Kasumi-1 (cell line): ENCODE measurements at regions not wholly inside any gene's neighbourhood (a gene's known extent, or its start where the extent isn't known, plus 50 kb on each side); places are given as distances from the start of the nearest gene placed in this dataset.

Source experiments
- DNase-seq, 2 experiments: peaks; one replicate each; lab custom pipeline; 2025; lab: John Stamatoyannopoulos, UW

DNA sequence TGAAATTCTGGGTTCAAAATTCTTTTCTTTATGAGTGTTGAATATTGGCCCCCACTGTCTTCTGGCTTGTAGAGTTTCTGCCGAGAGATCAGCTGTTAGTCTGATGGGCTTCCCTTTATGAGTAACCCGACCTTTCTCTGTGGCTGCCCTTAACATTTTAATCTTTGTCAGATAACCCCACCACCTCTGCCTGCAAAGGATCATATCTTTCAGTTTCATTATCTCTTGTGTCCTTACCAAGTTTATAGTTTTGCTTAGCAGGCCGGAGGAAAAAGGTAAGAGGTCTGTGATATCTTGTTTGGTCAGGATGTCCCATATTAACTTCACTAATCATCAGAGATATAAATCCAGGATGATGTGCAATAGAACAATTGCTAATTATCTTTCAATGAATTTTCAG, 970.2 kb upstream of the TYRP1 start:
- DNase-seq: no peak

GRCh38 chr9:11726659-11727058, 966.5 kb upstream of the TYRP1 start:
- DNase-seq: peak in 1 of 2 experiments; percentile 2

DNA sequence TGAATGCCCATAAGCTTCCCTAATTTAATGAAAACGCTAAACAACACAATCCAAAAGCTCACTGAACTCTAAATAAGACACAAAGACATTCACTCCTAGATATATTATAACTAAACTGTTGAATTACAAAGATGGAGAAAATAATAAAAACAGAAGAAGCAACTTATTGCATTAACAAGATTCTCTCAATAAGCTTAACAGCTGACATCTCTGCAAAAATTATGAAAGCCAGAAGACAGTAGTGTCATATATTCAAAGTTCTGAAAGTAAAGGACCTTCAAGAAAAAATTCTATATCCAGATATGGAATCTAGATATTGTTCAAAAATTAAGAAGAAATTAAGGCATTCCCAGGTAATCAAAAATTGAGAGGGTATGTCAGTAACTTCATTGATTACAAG, 957.8 kb upstream of the TYRP1 start:
- no peak for DNase-seq

- DNase-seq: no peak
Measured at GRCh38 chr9:11742471-11742870, 950.7 kb upstream of the TYRP1 start.

DNA sequence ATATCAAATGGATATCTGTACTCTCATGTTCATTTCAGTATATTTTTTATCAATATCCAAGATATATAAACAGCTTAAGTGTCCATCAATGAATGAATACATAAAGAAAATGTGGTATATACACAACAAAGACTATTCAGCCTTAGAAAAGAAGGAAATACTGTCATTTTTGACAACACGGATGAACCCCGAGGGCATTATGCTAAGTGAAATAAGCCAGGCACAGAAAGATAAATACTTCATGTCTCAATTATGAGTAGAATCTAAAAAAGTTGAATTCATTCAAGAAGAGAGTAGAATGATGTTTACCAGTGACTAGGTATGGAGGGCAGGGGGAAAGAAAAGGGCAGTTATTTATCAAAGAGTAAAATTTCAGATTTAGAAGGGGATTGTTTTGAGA, 949.8 kb upstream of the TYRP1 start:
- no peak for DNase-seq

- no peak for DNase-seq
Measured at GRCh38 chr9:11749396-11749795, 943.8 kb upstream of the TYRP1 start.

GRCh38 chr9:11755951-11756350, 937.2 kb upstream of the TYRP1 start:
- DNase-seq: no peak

- DNase-seq: no peak
Measured at GRCh38 chr9:11757408-11757807, 935.8 kb upstream of the TYRP1 start.

DNA sequence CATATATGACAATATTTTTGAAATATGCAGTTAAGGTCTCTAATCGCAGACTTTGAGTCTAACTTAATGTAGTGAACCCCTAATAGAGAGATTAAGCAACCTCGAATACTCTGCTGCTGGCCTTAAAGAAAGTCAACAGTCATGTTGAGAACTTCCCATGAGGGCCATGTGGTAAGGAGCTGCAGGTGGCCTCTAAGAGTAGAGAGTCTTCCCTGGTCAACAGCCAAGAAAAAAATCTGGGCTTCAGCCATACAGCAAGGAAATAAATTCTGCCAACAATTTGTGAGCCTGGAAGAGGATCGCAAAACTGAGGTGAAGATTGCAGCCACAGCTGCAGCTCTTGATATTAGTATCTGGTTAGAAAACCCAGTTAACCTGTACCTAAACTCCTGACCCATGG, 935.2 kb upstream of the TYRP1 start:
- DNase-seq: no peak

DNA sequence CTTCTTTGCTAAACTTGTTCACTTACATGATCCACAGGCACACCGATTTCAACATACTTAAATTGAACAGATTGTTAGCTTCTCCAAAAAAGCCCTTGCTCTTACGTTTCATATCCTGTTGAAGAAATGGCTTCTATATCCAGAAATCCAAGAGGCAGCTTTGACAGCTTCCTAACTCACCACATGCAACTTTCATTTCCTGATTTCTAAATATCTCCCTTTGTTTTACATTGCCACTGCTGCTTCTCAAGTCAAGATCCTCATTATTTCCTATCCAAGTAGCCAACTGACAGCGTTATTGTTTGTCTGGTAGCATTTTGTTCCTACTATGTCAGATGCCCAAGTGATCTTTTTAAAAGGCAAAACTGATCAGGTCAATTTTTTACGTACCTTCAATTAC, 913.2 kb upstream of the TYRP1 start:
- peak; percentile 4 to 11 for DNase-seq

- no peak for DNase-seq
Measured at GRCh38 chr9:11792870-11793269, 900.3 kb upstream of the TYRP1 start.

GRCh38 chr9:11794984-11795383, 898.2 kb upstream of the TYRP1 start:
- DNase-seq: no peak

DNA sequence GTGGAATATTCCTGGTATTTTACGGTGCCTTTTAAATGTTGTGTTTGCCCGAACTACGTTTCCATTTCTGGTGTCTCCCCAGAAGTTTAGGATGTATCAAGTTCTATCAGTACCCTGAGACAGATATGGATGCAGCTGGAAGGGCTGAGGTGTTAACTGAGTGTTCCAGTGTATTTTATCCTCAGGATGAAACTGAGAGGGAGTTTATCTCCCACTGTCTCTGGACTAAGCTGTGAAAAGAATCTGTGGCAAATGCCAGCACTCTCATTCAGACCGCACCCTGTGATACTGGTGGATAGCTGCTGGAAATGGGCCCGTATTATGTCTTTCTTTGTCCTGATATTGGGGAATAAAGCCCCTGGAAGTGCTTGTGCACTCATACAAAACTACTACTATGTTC, 887.2 kb upstream of the TYRP1 start:
- DNase-seq: no peak

- no peak for DNase-seq
Measured at GRCh38 chr9:11821306-11821975, 871.7 kb upstream of the TYRP1 start.

DNA sequence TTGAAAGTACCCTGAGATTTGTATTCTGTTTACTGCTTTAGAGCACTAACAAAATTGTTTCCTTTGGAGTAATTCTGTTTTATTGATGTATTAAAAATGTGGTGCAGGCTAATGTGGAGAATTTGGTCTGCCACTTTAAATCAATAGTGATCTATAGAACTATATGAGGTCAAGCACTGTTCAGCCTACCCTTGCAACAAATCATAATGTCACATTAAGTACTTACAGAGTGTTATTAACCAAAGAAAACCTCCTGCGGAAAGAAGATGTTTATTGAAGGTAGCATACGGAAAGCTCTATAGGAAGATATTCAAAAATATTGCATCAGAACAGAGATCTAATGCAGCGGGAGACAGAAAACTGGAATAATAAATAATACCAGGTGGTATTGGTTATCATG, 865.0 kb upstream of the TYRP1 start:
- no peak for DNase-seq

DNA sequence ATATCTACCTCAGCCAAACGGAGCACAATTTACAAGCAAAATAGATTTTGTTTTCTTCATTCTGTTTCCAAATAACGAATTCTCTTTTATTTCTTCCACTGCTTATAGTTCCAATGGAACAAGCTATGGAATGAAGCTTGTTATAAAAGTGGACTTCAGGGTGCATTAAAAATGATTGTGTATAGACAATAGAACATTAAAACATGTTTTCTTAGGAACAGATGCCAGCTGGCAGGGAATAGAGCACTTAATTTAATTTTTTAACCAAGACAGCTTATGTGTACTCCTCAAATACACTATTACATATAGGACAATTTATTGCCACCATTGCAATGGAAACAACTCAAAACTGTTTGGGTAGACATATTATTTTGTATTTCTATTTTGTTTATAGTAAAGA, 860.1 kb upstream of the TYRP1 start:
- no peak for DNase-seq

- DNase-seq: no peak
Measured at GRCh38 chr9:11868795-11869194, 824.4 kb upstream of the TYRP1 start.

GRCh38 chr9:11871852-11872251, 821.3 kb upstream of the TYRP1 start:
- DNase-seq: no peak

DNA sequence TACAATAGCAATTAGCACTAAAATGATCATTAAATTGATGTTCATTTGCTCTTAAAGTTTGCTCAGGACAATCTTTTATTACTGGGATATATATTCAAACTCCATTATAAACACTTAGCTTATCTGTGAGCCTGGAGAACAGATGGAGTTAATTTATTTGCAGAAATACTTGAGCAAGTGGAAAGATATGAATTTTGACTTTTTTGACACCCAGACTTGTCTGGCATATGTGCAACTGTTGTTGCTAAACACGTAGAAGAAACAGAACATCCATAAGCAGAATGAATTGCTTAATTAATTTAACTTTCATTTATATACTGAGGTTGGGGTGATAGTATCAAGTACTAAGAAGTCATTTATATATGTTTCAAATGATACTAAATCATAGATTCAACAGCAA, 820.7 kb upstream of the TYRP1 start:
- no peak for DNase-seq

- no peak for DNase-seq
Measured at GRCh38 chr9:11874414-11874813, 818.8 kb upstream of the TYRP1 start.

GRCh38 chr9:11892401-11892800, 800.8 kb upstream of the TYRP1 start:
- no peak for DNase-seq

DNA sequence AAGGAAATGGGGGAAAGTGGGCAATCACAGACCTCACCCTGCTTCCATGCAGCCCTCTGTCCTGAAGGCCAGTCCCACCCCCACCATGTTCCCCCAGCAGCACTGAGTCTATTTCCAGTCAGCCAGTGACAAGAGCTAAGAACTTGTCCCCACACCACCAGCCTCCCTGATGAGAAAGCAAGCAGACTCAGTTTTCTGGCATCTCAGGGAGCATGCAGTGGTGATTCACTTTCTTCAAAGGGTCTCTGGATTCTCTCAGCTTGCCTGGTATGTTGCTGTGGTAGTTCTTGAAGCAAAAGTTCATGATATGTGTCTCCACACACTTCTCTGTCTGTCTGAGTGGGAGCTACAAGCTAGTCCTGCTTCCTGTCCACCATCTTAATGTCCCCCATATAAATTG, 799.9 kb upstream of the TYRP1 start:
- DNase-seq: no peak

DNA sequence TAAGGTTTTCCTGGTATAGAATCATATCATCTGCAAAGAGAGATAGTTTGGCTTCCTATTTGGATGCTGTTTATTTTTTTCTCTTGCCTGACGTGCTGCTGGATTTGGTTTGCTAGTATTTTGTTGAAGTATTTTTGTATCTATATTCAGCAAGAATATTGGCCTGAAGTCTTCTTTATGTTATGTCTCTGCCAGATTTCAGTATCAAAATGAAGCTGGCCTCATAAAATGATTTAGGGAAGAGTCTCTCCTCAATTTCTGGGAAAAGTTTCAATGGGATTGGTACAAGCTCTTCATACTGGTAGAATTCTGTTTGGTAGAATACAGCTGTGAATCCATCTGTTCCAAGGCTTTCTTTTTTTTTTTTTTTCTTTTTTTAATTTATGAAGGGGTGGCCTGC, 799.0 kb upstream of the TYRP1 start:
- DNase-seq: no peak

DNA sequence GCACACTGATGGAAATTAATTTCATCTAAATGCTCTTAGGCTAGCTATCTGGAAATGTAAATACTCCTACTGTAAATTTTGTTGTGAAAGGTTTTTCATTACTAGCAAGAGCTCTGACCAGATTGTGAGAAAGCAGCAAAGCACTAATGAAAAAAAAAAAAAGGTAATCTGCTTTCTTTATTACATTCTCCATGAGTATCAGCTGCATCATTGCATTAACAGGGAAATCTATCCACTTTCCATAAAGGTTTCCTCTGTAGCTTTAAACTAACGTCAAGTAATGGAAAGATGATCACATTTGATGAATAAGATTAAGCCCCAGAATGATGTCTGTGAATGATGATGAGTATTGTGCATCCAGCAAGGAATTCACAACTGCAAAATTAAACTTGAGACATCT, 790.6 kb upstream of the TYRP1 start:
- DNase-seq: no peak

DNA sequence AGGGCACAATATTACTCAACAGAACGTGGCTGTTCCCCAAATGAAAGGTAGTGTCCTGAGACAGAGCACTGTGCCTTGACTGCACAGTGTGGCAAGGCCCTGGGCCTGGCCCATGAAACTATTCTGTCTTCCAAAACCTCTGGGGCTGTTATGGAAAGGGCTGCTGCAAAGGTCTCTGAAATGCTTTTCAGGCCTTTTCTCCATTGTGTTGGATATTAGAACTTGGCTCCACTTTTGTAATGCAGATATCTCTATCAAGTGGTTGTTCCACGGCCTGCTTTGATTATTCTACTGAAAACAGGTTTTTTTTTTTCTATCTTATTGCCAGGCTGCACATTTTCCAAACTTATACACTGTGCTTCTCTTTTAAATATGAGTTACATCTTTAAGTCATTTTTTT, 777.5 kb upstream of the TYRP1 start:
- DNase-seq: no peak
